Smooth muscle cell (in vitro differentiated cells): ENCODE measurements at regions not wholly inside any gene's neighbourhood (a gene's known extent, or its start where the extent isn't known, plus 50 kb on each side); places are given as distances from the start of the nearest gene placed in this dataset.
"Not testable (repeated sequence)": the region's sequence is repeated elsewhere in the genome, so short reads cannot be mapped to it uniquely, and the experiment has no call there.

Source experiments
- DNase-seq: peaks from one replicate; lab custom pipeline; 2025; ENCODE audit not compliant: unreplicated experiment; lab: John Stamatoyannopoulos, UW
- H2AFZ ChIP-seq: fragments of 200-600 bp; sonication (generic); 2 replicates; pipeline ENCODE4 v1.6.0; 2016; ENCODE audit warnings: antibody characterized with exemption, low read depth, mild to moderate bottlenecking
- H3F3A ChIP-seq: fragments of 200-600 bp; sonication (generic); 2 replicates; pipeline ENCODE4 v1.6.0; 2017; ENCODE audit warnings: antibody characterized with exemption, low read depth
- H3K27ac ChIP-seq: fragments of 200-600 bp; sonication (generic); 2 replicates; pipeline ENCODE4 v1.5.1; 2016; ENCODE audit warnings: low read depth, mild to moderate bottlenecking
- H3K27me3 ChIP-seq: fragments of 200-600 bp; sonication (generic); 2 replicates; pipeline ENCODE4 v1.6.1; 2016; ENCODE audit warnings: low read depth, mild to moderate bottlenecking
- H3K36me3 ChIP-seq: fragments of 200-600 bp; sonication (generic); 2 replicates; pipeline ENCODE4 v1.5.1; 2016; ENCODE audit warnings: low read depth
- H3K4me1 ChIP-seq: fragments of 200-600 bp; sonication (generic); 2 replicates; pipeline ENCODE4 v1.5.1; 2016; ENCODE audit warnings: low read depth
- H3K4me2 ChIP-seq: fragments of 200-600 bp; sonication (generic); 2 replicates; pipeline ENCODE4 v1.6.0; 2016; ENCODE audit warnings: mild to moderate bottlenecking
- H3K4me3 ChIP-seq: fragments of 200-600 bp; sonication (generic); 2 replicates; pipeline ENCODE4 v1.5.1; 2016; ENCODE audit warnings: mild to moderate bottlenecking
- H3K79me2 ChIP-seq: fragments of 200-600 bp; sonication (generic); 2 replicates; pipeline ENCODE4 v1.6.0; 2016; ENCODE audit warnings: low read depth, mild to moderate bottlenecking
- H3K9ac ChIP-seq: fragments of 200-600 bp; sonication (generic); 2 replicates; pipeline ENCODE4 v1.6.0; 2016; ENCODE audit warnings: low read depth
- H3K9me3 ChIP-seq: fragments of 200-600 bp; sonication (generic); replicated peaks from 2 replicates; pipeline ENCODE4 v1.5.1; 2016; ENCODE audit warnings: low read depth
- H4K20me1 ChIP-seq: fragments of 200-600 bp; sonication (generic); 2 replicates; pipeline ENCODE4 v1.6.0; 2016; ENCODE audit warnings: low read depth
- WGBS: methylation state at CpG from one replicate; pipeline ENCODE4 v1.1.7; 2016; ENCODE audit warnings: low lambda C conversion rate; 5-methylcytosine and 5-hydroxymethylcytosine counted together
- TF ChIP-seq, protein P1 (sequence below): fragments of 200-600 bp; sonication (generic); IDR thresholded peaks from 2 replicates; pipeline ENCODE4 v1.5.1; 2017; ENCODE audit warnings: borderline replicate concordance, mild to moderate bottlenecking, antibody characterized with exemption; ENCODE audit not compliant: insufficient read depth, poor library complexity, severe bottlenecking

DNA sequence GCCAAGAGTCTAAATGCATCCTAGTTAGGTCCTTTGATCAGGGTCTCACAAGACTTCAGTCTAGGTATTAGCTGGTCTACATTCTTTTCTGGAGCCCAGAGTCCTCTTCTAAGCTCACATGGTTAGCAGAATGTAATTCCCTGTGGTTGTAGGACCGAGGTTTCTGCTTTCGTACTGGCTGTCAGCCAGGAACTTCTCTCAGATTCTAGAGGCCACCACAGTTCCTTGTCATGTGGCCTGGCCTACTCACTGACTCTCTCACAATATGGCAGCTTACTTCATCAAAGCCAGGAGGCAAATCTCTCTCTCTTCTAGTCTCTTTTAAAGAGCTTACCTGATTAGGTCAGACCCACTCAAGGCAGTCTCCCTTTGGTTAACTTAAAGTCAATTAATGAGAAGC, 82.9 kb downstream of the POU4F1 start:
- Histone ChIP-seq H3K4me1 (no peaks in the 10 kb centered on the region), H2AFZ (no peak overlapping the region), H3K4me3 (no peak overlapping the region), H3K9ac (no peak overlapping the region), H4K20me1 (no peaks in the 10 kb centered on the region), H3K36me3 (no peaks in the 10 kb centered on the region), H3K79me2 (no peaks in the 10 kb centered on the region), H3K4me2 (no peak overlapping the region), H3K27ac (no peak overlapping the region), H3K27me3 (no peaks in the 10 kb centered on the region), H3F3A (no peaks in the 10 kb centered on the region), H3K9me3 (no peaks in the 10 kb centered on the region)
- TF ChIP-seq, protein P1, sequence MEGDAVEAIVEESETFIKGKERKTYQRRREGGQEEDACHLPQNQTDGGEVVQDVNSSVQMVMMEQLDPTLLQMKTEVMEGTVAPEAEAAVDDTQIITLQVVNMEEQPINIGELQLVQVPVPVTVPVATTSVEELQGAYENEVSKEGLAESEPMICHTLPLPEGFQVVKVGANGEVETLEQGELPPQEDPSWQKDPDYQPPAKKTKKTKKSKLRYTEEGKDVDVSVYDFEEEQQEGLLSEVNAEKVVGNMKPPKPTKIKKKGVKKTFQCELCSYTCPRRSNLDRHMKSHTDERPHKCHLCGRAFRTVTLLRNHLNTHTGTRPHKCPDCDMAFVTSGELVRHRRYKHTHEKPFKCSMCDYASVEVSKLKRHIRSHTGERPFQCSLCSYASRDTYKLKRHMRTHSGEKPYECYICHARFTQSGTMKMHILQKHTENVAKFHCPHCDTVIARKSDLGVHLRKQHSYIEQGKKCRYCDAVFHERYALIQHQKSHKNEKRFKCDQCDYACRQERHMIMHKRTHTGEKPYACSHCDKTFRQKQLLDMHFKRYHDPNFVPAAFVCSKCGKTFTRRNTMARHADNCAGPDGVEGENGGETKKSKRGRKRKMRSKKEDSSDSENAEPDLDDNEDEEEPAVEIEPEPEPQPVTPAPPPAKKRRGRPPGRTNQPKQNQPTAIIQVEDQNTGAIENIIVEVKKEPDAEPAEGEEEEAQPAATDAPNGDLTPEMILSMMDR = no peak
- no peak for DNase-seq
- WGBS = 86% methylated on average over 2 of the region's 2 CpGs

DNA sequence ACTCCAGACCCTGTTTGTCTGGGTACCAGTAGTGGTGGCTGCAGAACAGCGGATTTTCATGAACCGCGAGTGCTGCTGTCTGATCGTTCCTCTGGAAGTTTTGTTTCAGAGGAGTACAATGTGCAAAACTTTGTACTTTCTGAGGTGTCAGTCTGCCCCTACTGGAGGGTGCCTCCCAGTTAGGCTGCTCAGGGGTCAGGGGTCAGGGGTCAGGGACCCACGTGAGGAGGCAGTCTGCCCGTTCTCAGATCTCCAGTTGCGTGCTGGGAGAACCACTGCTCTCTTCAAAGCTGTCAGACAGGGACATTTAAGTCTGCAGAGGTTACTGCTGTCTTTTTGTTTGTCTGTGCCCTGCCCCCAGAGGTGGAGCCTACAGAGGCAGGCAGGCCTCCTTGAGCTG, 84.9 kb downstream of the POU4F1 start:
- H3K27ac ChIP-seq, H3K27me3 ChIP-seq, H4K20me1 ChIP-seq, H3F3A ChIP-seq, H3K79me2 ChIP-seq, H3K4me2 ChIP-seq, H3K36me3 ChIP-seq, H3K9me3 ChIP-seq, DNase-seq, H3K9ac ChIP-seq, H3K4me1 ChIP-seq, H3K4me3 ChIP-seq, H2AFZ ChIP-seq: not testable (repeated sequence)
- WGBS = 92% methylated on average over 7 of the region's 7 CpGs

DNA sequence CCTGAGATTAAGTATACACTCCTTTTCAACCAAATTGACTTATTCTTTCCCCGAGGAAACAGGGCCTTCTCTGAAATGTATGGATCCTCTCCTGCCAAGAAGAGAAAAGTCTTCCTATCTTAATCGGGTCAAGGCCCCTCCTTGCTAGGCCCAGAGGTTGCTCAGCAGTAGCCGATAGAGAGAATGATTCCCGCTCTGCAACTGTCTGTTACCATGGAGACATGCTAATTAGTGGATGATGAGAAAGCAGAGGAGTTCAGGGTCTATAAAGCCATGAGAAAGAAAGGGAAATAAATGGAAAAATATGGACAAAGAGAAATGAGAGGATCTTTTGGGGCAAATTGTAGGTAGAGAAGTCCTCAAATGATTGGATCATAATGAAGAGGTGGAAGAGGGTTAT, 103.5 kb downstream of the POU4F1 start:
- TF ChIP-seq, protein P1 = no peak
- H3K36me3 ChIP-seq = no peaks in the 10 kb centered on the region

DNA sequence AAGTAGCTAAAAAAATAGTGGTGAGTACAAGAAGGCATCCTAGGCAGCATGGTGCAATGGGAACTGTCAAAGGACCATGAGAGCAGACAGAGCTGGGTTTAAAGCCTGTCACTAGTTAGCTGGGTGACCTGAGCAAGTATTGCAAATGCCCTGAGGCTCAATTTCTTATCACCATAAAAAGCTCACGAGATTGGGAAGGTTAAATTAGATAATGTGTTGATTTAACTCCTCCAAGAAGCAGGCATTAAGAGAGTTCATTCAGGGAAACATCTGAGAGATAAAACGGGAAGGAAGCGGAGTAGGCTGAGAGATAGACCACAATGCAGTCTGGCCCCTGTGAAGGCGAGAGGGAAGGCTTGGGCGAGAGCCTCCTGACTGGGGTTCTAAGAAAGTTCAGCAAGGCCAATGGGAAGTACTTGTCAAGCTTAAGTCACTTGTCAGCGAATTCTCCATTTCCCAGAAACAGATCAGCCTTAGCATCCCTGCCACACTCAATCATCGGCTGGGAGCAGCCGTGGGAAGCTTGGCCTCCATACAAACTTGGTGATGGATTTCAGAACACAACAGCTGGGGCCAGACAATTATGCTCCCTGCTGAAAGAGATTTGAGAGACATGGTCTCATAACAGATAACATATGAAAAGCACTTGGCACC, 105.5 kb downstream of the POU4F1 start:
- Histone ChIP-seq H3K4me1 (no peaks in the 10 kb centered on the region), H3K27ac (no peak overlapping the region), H3K4me2 (no peak overlapping the region), H3F3A (no peaks in the 10 kb centered on the region), H2AFZ (no peak overlapping the region), H3K27me3 (no peaks in the 10 kb centered on the region), H4K20me1 (no peaks in the 10 kb centered on the region), H3K79me2 (no peaks in the 10 kb centered on the region), H3K9ac (no peak overlapping the region), H3K9me3 (no peaks in the 10 kb centered on the region), H3K36me3 (no peaks in the 10 kb centered on the region), H3K4me3 (no peak overlapping the region)
- TF ChIP-seq, protein P1 = no peak
- no peak for DNase-seq
- WGBS = 53% methylated on average over 8 of the region's 8 CpGs

More for the DNA sequence above, 103.5 kb downstream of the POU4F1 start:
- no peak overlapping the region for H2AFZ ChIP-seq
- H3K9ac ChIP-seq = no peak overlapping the region
- H3K4me3 ChIP-seq = no peak overlapping the region
- H4K20me1 ChIP-seq = no peaks in the 10 kb centered on the region
- H3K27me3 ChIP-seq = no peaks in the 10 kb centered on the region
- no peaks in the 10 kb centered on the region for H3F3A ChIP-seq
- no peak overlapping the region for H3K27ac ChIP-seq
- 59% methylated on average over 4 of the region's 4 CpGs for WGBS
- no peak overlapping the region for H3K4me2 ChIP-seq
- no peaks in the 10 kb centered on the region for H3K4me1 ChIP-seq
- DNase-seq = no peak
- H3K79me2 ChIP-seq = no peaks in the 10 kb centered on the region
- no peaks in the 10 kb centered on the region for H3K9me3 ChIP-seq
